ENCODE measurements at regions not wholly inside any gene's neighbourhood (a gene's known extent, or its start where the extent isn't known, plus 50 kb on each side); places are given as distances from the start of the nearest gene placed in this dataset.

DNA sequence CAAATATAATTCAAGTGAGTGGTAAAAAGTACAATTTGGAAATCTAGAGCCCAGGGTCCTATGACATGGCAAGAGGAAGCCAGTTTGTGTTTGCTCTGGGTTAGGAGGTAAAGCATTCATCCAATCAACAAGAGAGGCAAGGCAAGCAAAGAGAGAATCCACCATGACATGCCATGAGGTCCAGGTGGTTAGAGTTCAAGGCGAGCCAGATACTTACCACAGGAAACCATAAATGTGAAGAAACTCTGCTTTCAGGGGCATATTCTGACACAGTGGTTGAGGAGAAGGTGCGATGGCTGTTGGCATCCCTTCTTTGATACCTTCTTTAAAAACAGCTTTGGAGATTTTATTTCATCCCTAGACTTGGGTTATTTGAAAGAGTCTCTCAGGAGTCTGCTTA lies 193.8 kb upstream of the MAN1A1 start:
- Histone ChIP-seq H2BK15ac (ENCODE audit: low read depth, low read length) (0 out of 3 replicates have a peak overlapping the region, but pooled peaks have one; percentile 35), H2AK5ac (ENCODE audit: low read depth, low read length) (no peak overlapping the region), H3K23ac (ENCODE audit: low read depth, low read length) (no peak overlapping the region), H3K9me1 (ENCODE audit: insufficient read depth, low read length) (peaks cover 8% of the 10 kb centered on the region; the same call in 1 of the 2 replicates), H2BK20ac (ENCODE audit: low read depth, low read length) (no peak overlapping the region), H3K4me2 (ENCODE audit: low read depth, low read length) (no peak overlapping the region), H2BK120ac (ENCODE audit: low read depth, low read length) (no peak overlapping the region), H3K27ac (ENCODE audit: insufficient read depth, low read length) (no peak overlapping the region), H4K5ac (ENCODE audit: low read depth, low read length) (no peak overlapping the region), H4K91ac (ENCODE audit: insufficient read depth, low read depth, low read length) (no peak overlapping the region), H3K4me3 (ENCODE audit: insufficient read depth, low read depth, low read length) (no peak overlapping the region), H3K18ac (ENCODE audit: low read depth, low read length) (peak overlapping the region; percentile 74; the same call in 1 of the 2 replicates), H3K14ac (replicated peaks; ENCODE audit: low read depth, low read length) (no peak overlapping the region), H3K4me1 (ENCODE audit: control insufficient read depth, insufficient read depth, low read length) (peaks cover 14% of the 10 kb centered on the region), H3K56ac (ENCODE audit: extremely low read depth, insufficient read depth, low read length) (no peak overlapping the region), H3K4ac (ENCODE audit: low read depth, low read length) (no peak overlapping the region; the same call in 1 of the 2 replicates), H2AFZ (replicated peaks; ENCODE audit: low read length, poor library complexity) (no peak overlapping the region), H3K36me3 (ENCODE audit: control insufficient read depth, insufficient read depth, low read length) (no peaks in the 10 kb centered on the region), H4K8ac (ENCODE audit: low read depth in 2 of 2, low read length in 2 of 2) (no peak overlapping the region), H3K79me1 (ENCODE audit: low read depth in 1 of 2, low read length in 2 of 2) (no peaks in the 10 kb centered on the region), H2BK5ac (ENCODE audit: low read depth, low read length, poor library complexity, severe bottlenecking) (no peak overlapping the region), H4K20me1 (ENCODE audit: insufficient read depth, low read length) (no peaks in the 10 kb centered on the region), H2AK9ac (replicated peaks; ENCODE audit: low read depth, low read length, poor library complexity) (no peak overlapping the region), H3K9me3 (ENCODE audit: control insufficient read depth, insufficient read depth, low read length) (no peaks in the 10 kb centered on the region), H3K9ac (ENCODE audit: low read depth, low read length) (no peak overlapping the region), H3K27me3 (ENCODE audit: control insufficient read depth, insufficient read depth, low read length) (no peaks in the 10 kb centered on the region)
- WGBS, 2 experiments (ENCODE audit: extremely low coverage in 2 of 2, insufficient read length in 1 of 2), result no CpG with 5 or more reads among the region's 2 CpGs
- intact Hi-C loops (cut with micrococcal nuclease), result loop anchor here (5.0 kb wide), 2 partner anchors 84 to 191 kb away; no protein-coding TSS in a partner anchor
- CTCF ChIA-PET, result no interaction called here
- TF ChIP-seq SMC3 (IDR thresholded peaks at IDR 0.05; ENCODE audit: low read depth, low read length), result no peak
- no peak for TF ChIP-seq BHLHE40 (IDR thresholded peaks at IDR 0.05; ENCODE audit: low read depth, low read length)
- TF ChIP-seq FOS (IDR thresholded peaks at IDR 0.05; ENCODE audit: low read depth, low read length), result no peak
- no peak for TF ChIP-seq CTCF (conservative IDR thresholded peaks at IDR 0.05; ENCODE audit: low read depth, low read length)
- no peak for TF ChIP-seq RAD21 (IDR thresholded peaks at IDR 0.05; ENCODE audit: low read length)
- no peak for TF ChIP-seq CHD1 (IDR thresholded peaks at IDR 0.05; ENCODE audit: low read depth, low read length)
- TF ChIP-seq POLR2A (IDR thresholded peaks at IDR 0.05; ENCODE audit: low read depth, low read length), result no peak
- TF ChIP-seq MAZ (IDR thresholded peaks at IDR 0.05; ENCODE audit: borderline replicate concordance, low read depth, low read length), result no peak
- TF ChIP-seq MXI1 (IDR thresholded peaks at IDR 0.05; ENCODE audit: borderline replicate concordance, low read depth, low read length), result no peak
- no peak for TF ChIP-seq RFX5 (IDR thresholded peaks at IDR 0.05; ENCODE audit: low read depth, low read length)
- TF ChIP-seq, protein P1, sequence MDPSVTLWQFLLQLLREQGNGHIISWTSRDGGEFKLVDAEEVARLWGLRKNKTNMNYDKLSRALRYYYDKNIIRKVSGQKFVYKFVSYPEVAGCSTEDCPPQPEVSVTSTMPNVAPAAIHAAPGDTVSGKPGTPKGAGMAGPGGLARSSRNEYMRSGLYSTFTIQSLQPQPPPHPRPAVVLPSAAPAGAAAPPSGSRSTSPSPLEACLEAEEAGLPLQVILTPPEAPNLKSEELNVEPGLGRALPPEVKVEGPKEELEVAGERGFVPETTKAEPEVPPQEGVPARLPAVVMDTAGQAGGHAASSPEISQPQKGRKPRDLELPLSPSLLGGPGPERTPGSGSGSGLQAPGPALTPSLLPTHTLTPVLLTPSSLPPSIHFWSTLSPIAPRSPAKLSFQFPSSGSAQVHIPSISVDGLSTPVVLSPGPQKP (IDR thresholded peaks at IDR 0.05; ENCODE audit: borderline replicate concordance, low read depth, low read length), result no peak
- TF ChIP-seq MAFK (IDR thresholded peaks at IDR 0.05; ENCODE audit: low read depth, low read length), result no peak
- TF ChIP-seq RCOR1 (IDR thresholded peaks at IDR 0.05; ENCODE audit: insufficient replicate concordance, low read length), result no peak
- TF ChIP-seq NFE2L2 (IDR thresholded peaks at IDR 0.05; ENCODE audit: low read depth, low read length), result no peak
- TF ChIP-seq, protein P2, sequence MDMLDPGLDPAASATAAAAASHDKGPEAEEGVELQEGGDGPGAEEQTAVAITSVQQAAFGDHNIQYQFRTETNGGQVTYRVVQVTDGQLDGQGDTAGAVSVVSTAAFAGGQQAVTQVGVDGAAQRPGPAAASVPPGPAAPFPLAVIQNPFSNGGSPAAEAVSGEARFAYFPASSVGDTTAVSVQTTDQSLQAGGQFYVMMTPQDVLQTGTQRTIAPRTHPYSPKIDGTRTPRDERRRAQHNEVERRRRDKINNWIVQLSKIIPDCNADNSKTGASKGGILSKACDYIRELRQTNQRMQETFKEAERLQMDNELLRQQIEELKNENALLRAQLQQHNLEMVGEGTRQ (IDR thresholded peaks at IDR 0.05; ENCODE audit: low read depth, low read length), result no peak
- DNase-seq (no peak), ATAC-seq (ENCODE audit: low read depth) (no peak)
- no TSS peak for BruUV-seq (replicated peaks)
- POLR2A ChIA-PET (ENCODE audit: unreplicated experiment), result no interaction called here
- dilution Hi-C loops (cut with HindIII; ENCODE audit: low sequenced_read_pairs, unreplicated experiment), result no loop called here
- in situ Hi-C loops (cut with MboI; ENCODE audit: low sequenced_read_pairs), result no loop called here

All from IMR-90 (cell line).